ENCODE measurements at regions not wholly inside any gene's neighbourhood (a gene's known extent, or its start where the extent isn't known, plus 50 kb on each side); places are given as distances from the start of the nearest gene placed in this dataset.

GRCh38 chr10:10576937-10577336 is 440.7 kb upstream of the CELF2 start:
- TF ChIP-seq CTCF (IDR thresholded peaks at IDR 0.05; ENCODE audit: low read depth, low read length) = no peak
- H3K4me3 ChIP-seq (replicated peaks in 1 of 2; ENCODE audit: low read depth in 2 of 2, low read length in 2 of 2) = no peak overlapping the region
- DNase-seq (ENCODE audit: low read depth in 2 of 2) = no peak

- no peak for TF ChIP-seq CTCF (IDR thresholded peaks at IDR 0.05; ENCODE audit: low read depth, low read length)
- peak in 1 of 2 donors; percentile 59 for DNase-seq (ENCODE audit: low read depth in 2 of 2)
- H3K4me3 ChIP-seq (replicated peaks in 1 of 2; ENCODE audit: low read depth in 2 of 2, low read length in 2 of 2) = no peak overlapping the region
Observed at GRCh38 chr10:10579709-10580108, 438.0 kb upstream of the CELF2 start.

- no peak for DNase-seq (ENCODE audit: low read depth in 2 of 2)
- TF ChIP-seq CTCF (IDR thresholded peaks at IDR 0.05; ENCODE audit: low read depth, low read length) = no peak
- H3K4me3 ChIP-seq (replicated peaks in 1 of 2; ENCODE audit: low read depth in 2 of 2, low read length in 2 of 2) = no peak overlapping the region
Observed at GRCh38 chr10:10584161-10584560, 433.5 kb upstream of the CELF2 start.

GRCh38 chr10:10587744-10588393 is 429.8 kb upstream of the CELF2 start:
- peak in 1 of 2 donors; percentile 24 for DNase-seq (ENCODE audit: low read depth in 2 of 2)
- H3K4me3 ChIP-seq (replicated peaks in 1 of 2; ENCODE audit: low read depth in 2 of 2, low read length in 2 of 2) = no peak overlapping the region
- no peak for TF ChIP-seq CTCF (IDR thresholded peaks at IDR 0.05; ENCODE audit: low read depth, low read length)

- TF ChIP-seq CTCF (IDR thresholded peaks at IDR 0.05; ENCODE audit: low read depth, low read length) = no peak
- no peak overlapping the region for H3K4me3 ChIP-seq (replicated peaks in 1 of 2; ENCODE audit: low read depth in 2 of 2, low read length in 2 of 2)
- peak; percentile 94 to 98 for DNase-seq (ENCODE audit: low read depth in 2 of 2)
Observed at GRCh38 chr10:10589540-10590303, 427.9 kb upstream of the CELF2 start.

- no peak overlapping the region for H3K4me3 ChIP-seq (replicated peaks in 1 of 2; ENCODE audit: low read depth in 2 of 2, low read length in 2 of 2)
- no peak for TF ChIP-seq CTCF (IDR thresholded peaks at IDR 0.05; ENCODE audit: low read depth, low read length)
- DNase-seq (ENCODE audit: low read depth in 2 of 2) = peak in 1 of 2 donors; percentile 37
Observed at GRCh38 chr10:10591715-10592341, 425.8 kb upstream of the CELF2 start.
